A549 (cell line): ENCODE measurements at regions not wholly inside any gene's neighbourhood (a gene's known extent, or its start where the extent isn't known, plus 50 kb on each side); places are given as distances from the start of the nearest gene placed in this dataset.

Source experiments
- CEBPB ChIP-seq, 2 experiments: fragments of >200 bp in 1 of 2; sonication (Bioruptor Twin) in 1 of 2; formaldehyde crosslinking in 1 of 2; IDR thresholded peaks; 2 replicates each; pipeline ENCODE4 v1.6.1; 2012 to 2016
- EP300 ChIP-seq, 2 experiments: fragments of >200 bp; sonication (Bioruptor Twin); formaldehyde crosslinking; IDR thresholded peaks; 2 replicates in 1 of 2; 3 replicates in 1 of 2; pipeline ENCODE4 v1.6.1; 2016 to 2017
- ESRRA ChIP-seq: fragments of 150-350 bp; IDR thresholded peaks from 2 replicates; pipeline ENCODE4 v1.6.1; 2014; ENCODE audit warnings: mild to moderate bottlenecking, low read length, borderline replicate concordance
- GATA3 ChIP-seq: IDR thresholded peaks from 2 replicates; pipeline ENCODE4 v1.6.1; 2012; ENCODE audit warnings: borderline replicate concordance
- MYC ChIP-seq: IDR thresholded peaks from 2 replicates; pipeline ENCODE4 v1.6.1; 2012; ENCODE audit warnings: mild to moderate bottlenecking, inconsistent platforms, low read length, improper control_type of control experiment, borderline replicate concordance
- NR3C1 ChIP-seq: fragments of >200 bp; sonication (Bioruptor Twin); formaldehyde crosslinking; IDR thresholded peaks from 3 replicates; pipeline ENCODE4 v1.6.1; 2017
- POLR2A ChIP-seq: IDR thresholded peaks from 2 replicates; pipeline ENCODE4 v1.6.1; 2012; ENCODE audit warnings: mild to moderate bottlenecking, low read length
- RCOR1 ChIP-seq: fragments of 150-350 bp; IDR thresholded peaks from 2 replicates; pipeline ENCODE4 v1.6.1; 2014; ENCODE audit warnings: antibody characterized with exemption, low read length, low read depth
- RNF2 ChIP-seq: fragments of 200-600 bp; sonication (generic); IDR thresholded peaks from 2 replicates; pipeline ENCODE4 v1.6.1; 2016; ENCODE audit warnings: low read depth, mild to moderate bottlenecking, antibody characterized with exemption, moderate library complexity, borderline replicate concordance
- SREBF2 ChIP-seq: fragments of 450-650 bp; IDR thresholded peaks from 2 replicates; pipeline ENCODE4 v1.6.1; 2014; ENCODE audit warnings: mild to moderate bottlenecking, moderate library complexity
- TF ChIP-seq, protein P1 (sequence below): fragments of >200 bp; sonication (Bioruptor Twin); formaldehyde crosslinking; IDR thresholded peaks from 3 replicates; pipeline ENCODE4 v1.5.1; 2016
- TF ChIP-seq, protein P2 (sequence below): fragments of 450-650 bp; IDR thresholded peaks from 2 replicates; pipeline ENCODE4 v1.6.1; 2014; ENCODE audit warnings: antibody characterized with exemption
- TF ChIP-seq, protein P3 (sequence below): fragments of 200-600 bp; sonication (generic); IDR thresholded peaks from 2 replicates; pipeline ENCODE4 v1.6.1; 2016; ENCODE audit warnings: antibody characterized with exemption, mild to moderate bottlenecking, moderate library complexity

DNA sequence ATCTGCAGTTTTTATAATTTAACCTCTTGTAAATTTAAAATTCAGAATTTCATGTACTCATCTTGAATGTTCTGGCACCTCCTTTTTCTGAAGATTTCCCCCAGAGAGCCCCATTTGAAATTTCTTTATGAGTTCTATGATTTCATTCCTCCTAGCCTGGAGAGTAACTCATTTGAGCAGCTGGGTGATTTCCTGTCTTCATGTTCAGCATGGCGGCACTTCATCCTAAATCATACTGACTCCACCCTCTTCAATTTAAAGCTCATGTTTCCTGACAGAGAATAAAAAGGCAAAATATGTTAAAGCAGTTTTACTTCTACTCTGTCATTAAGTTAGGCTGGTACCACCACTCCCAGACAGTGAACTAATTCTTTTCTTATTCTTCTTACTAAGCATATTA is 250.9 kb upstream of the POU3F2 start:
- TF ChIP-seq GATA3 = no peak
- TF ChIP-seq CEBPB (IDR thresholded peaks at IDR 0.05) = no peak
- no peak for TF ChIP-seq POLR2A
- no peak for TF ChIP-seq MYC
- TF ChIP-seq RNF2 = no peak
- TF ChIP-seq ESRRA = no peak
- TF ChIP-seq, protein P1, sequence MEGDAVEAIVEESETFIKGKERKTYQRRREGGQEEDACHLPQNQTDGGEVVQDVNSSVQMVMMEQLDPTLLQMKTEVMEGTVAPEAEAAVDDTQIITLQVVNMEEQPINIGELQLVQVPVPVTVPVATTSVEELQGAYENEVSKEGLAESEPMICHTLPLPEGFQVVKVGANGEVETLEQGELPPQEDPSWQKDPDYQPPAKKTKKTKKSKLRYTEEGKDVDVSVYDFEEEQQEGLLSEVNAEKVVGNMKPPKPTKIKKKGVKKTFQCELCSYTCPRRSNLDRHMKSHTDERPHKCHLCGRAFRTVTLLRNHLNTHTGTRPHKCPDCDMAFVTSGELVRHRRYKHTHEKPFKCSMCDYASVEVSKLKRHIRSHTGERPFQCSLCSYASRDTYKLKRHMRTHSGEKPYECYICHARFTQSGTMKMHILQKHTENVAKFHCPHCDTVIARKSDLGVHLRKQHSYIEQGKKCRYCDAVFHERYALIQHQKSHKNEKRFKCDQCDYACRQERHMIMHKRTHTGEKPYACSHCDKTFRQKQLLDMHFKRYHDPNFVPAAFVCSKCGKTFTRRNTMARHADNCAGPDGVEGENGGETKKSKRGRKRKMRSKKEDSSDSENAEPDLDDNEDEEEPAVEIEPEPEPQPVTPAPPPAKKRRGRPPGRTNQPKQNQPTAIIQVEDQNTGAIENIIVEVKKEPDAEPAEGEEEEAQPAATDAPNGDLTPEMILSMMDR = no peak
- TF ChIP-seq EP300 (IDR thresholded peaks at IDR 0.05) = no peak
- no peak for TF ChIP-seq RCOR1
- TF ChIP-seq, protein P2, sequence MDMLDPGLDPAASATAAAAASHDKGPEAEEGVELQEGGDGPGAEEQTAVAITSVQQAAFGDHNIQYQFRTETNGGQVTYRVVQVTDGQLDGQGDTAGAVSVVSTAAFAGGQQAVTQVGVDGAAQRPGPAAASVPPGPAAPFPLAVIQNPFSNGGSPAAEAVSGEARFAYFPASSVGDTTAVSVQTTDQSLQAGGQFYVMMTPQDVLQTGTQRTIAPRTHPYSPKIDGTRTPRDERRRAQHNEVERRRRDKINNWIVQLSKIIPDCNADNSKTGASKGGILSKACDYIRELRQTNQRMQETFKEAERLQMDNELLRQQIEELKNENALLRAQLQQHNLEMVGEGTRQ = no peak
- TF ChIP-seq NR3C1 = no peak
- TF ChIP-seq, protein P3, sequence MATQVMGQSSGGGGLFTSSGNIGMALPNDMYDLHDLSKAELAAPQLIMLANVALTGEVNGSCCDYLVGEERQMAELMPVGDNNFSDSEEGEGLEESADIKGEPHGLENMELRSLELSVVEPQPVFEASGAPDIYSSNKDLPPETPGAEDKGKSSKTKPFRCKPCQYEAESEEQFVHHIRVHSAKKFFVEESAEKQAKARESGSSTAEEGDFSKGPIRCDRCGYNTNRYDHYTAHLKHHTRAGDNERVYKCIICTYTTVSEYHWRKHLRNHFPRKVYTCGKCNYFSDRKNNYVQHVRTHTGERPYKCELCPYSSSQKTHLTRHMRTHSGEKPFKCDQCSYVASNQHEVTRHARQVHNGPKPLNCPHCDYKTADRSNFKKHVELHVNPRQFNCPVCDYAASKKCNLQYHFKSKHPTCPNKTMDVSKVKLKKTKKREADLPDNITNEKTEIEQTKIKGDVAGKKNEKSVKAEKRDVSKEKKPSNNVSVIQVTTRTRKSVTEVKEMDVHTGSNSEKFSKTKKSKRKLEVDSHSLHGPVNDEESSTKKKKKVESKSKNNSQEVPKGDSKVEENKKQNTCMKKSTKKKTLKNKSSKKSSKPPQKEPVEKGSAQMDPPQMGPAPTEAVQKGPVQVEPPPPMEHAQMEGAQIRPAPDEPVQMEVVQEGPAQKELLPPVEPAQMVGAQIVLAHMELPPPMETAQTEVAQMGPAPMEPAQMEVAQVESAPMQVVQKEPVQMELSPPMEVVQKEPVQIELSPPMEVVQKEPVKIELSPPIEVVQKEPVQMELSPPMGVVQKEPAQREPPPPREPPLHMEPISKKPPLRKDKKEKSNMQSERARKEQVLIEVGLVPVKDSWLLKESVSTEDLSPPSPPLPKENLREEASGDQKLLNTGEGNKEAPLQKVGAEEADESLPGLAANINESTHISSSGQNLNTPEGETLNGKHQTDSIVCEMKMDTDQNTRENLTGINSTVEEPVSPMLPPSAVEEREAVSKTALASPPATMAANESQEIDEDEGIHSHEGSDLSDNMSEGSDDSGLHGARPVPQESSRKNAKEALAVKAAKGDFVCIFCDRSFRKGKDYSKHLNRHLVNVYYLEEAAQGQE = no peak
- no peak for TF ChIP-seq SREBF2
